NCI-H526 (cell line): ENCODE measurements at regions not wholly inside any gene's neighbourhood (a gene's known extent, or its start where the extent isn't known, plus 50 kb on each side); places are given as distances from the start of the nearest gene placed in this dataset.

Source experiments
- DNase-seq, 2 experiments: peaks; one replicate each; lab custom pipeline; 2025; lab: John Stamatoyannopoulos, UW

DNA sequence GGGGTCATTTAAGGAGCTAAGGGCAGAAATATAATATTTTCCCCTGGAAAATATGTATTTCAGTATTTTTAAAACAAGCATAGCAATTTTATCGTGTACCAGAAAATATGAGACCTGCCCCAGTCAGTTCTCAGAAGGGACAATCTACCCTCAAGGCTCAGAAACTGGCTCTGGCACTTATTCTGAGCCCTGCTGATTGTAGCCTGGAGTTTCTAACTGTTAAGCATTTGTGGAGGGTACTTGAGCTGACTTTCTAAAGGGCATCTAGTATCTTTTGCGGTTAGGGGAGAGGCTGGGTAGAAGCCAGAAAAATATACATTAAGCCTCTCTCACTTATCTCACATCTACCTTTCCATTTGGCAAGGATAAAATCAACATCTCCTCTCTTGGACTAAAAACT is 71.3 kb upstream of the FSHB start:
- no peak for DNase-seq

DNA sequence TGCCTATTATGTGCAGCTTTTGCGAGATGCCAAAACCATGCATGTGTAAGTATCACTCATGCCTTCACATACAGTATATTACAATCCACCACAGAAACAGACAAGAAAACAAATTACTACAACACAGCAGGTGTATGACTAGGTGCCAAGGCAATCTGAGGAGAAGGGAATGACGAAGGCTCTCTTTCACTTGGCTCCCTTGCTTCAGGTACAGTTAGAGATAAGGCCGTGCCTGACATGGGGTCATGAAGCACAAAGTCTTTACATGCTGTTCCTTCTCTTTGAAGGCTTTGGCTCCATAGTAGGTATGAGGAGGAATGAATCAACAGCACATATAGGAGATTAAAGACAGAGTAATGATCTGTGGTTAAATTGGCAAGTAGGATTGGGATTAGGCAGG is 65.2 kb upstream of the FSHB start:
- DNase-seq: no peak

DNA sequence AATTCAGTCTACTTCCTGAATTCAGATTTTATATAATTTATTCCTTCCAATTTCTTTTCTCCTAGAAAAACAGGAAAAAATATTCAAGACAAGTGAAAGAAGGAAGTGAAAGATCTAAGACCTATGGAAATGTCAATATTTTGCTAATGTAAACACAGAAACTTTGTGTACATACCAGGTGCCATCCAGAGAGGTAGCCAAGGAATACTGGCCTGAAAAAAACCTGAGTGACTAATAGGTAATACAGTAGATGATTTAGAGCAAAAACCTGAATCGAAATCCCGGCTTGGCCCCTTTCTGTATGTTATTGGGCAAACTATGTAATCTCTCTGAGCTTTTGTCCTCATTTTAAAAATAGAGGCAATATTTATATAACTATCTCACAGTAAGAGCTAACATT is 59.2 kb upstream of the FSHB start:
- DNase-seq: no peak

DNA sequence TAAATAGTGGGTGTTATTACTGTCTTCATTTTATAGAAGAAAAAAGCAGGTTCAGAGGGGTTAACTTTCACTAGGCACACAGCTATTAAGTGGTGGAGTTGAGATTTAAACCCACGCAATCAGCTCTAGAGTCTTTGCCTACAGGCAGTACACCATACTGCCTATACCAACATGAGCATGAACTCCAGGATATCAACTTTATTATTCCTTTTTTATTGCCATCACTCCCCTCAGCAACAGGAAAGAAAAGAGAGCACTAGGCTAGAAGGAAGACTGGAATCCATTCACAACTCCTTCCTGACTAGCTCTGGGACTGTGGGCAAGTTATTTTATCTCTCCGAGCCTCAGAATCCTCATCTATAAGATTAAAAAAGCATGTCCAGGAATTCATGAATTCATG is 58.7 kb upstream of the FSHB start:
- no peak for DNase-seq

DNA sequence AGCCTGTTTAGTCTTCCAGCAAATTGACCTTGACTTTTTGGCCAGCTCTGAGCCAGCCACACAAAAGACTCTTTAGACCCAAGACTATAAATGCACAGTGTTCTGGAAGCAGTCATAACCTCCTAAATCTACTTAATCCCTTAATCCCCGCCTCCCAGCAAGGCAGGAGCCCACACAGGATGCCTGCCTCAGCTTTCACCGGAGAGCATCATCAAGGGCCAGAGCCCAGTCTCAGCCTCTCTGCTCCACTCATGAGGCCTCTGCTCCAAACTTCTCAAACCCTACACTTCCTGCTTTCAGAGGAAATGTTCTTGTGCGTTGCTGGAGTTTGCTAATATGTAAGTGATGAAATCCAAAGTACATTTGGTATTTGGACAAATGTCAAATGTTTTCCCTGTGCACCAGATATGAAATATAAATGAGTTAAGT is 57.9 kb upstream of the FSHB start:
- DNase-seq: no peak

DNA sequence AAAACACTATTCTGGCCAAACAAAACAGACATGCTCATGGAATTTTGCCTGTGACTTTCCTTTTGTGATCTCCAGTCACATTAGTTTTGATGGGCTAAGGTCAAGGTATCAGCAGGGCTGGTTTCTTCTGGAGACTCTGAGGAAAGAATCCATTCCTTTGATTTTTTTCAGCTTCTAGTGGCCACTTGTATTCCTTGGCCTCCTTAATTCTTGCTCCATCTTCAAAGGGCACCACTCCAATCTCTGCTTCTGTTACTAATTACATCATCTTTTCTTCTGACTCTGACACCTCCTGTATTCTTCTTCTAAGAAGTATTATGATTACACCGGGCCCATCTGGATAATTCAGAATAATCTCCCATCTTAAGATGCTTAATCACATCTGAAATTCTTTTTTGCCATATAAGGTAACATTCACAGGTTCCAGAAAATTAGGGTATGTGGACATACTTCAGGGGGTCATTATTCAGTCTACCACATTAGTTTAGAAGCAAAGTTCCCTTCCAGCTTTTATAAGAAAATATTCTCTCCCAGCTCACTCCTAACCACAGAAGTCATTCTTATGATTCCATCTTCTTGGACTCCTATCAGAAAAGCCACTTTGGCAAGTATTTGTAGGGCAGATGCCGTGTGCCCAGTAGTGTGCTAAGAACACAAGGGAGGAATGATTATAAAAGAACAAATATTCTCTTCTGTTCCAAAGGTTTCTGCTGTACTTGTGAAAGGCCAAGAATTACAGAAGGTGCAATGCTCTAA is 56.4 kb upstream of the FSHB start:
- no peak for DNase-seq
